Right lobe of liver (tissue), 6 donors: ENCODE measurements at regions not wholly inside any gene's neighbourhood (a gene's known extent, or its start where the extent isn't known, plus 50 kb on each side); places are given as distances from the start of the nearest gene placed in this dataset.

ENCODE experiments used
- ATAC-seq, 4 donors: fragments of 200-7000 bp; cut with Tn5 transposase; one replicate each; pipeline ENCODE4 v1.9.1; 2020; ENCODE audit warnings: mild to moderate bottlenecking in 4 of 4, moderate library complexity in 4 of 4
- DNase-seq, 3 donors: peaks; one replicate each; pipeline ENCODE4 v3.0.0-alpha.2; 2020
- H3K27ac ChIP-seq, 3 donors: fragments of 200-600 bp; one replicate each; pipeline ENCODE4 v1.8.0; 2022
- H3K27me3 ChIP-seq, 2 donors: fragments of 200-600 bp; one replicate each; pipeline ENCODE4 v1.8.0; 2022
- H3K36me3 ChIP-seq, 4 donors: fragments of 200-600 bp; sonication (generic) in 1 of 4; one replicate each; pipeline versions ENCODE4 v1.5.1 to v1.8.0; 2017 to 2022; ENCODE audit warnings: control low read depth in 1 of 4
- H3K4me1 ChIP-seq, 4 donors: fragments of 200-600 bp; sonication (generic) in 1 of 4; one replicate each; pipeline versions ENCODE4 v1.5.1 to v1.8.0; 2017 to 2022; ENCODE audit warnings: control low read depth in 1 of 4
- H3K4me3 ChIP-seq, 3 donors: fragments of 200-600 bp; one replicate each; pipeline ENCODE4 v1.8.0; 2022
- H3K9me3 ChIP-seq, 4 donors: fragments of 200-600 bp; sonication (generic) in 1 of 4; one replicate each; pipeline versions ENCODE4 v1.5.1 to v1.8.0; 2017 to 2022; ENCODE audit warnings: control low read depth in 1 of 4
- POLR2A ChIP-seq: fragments of 450-650 bp; IDR thresholded peaks from one replicate; pipeline ENCODE4 v1.6.1; 2017; ENCODE audit warnings: antibody characterized with exemption, mild to moderate bottlenecking
- WGBS: methylation state at CpG from one replicate; pipeline ENCODE4 v1.1.6; 2018; ENCODE audit warnings: low coverage, low lambda C conversion rate; ENCODE audit not compliant: insufficient coverage; ENCODE audit errors: missing lambda C conversion rate; 5-methylcytosine and 5-hydroxymethylcytosine counted together
- intact Hi-C, 2 donors: fragments of 100-400 bp; cut with DNase I; formaldehyde crosslinking; loops; one replicate each; pipeline versions ENCODE4 v1.11.2 to v1.14.1; 2022
- TF ChIP-seq, protein P1 (sequence below), 4 donors: fragments of 200-600 bp in 3 of 4; fragments of 450-650 bp in 1 of 4; IDR thresholded peaks; one replicate each; pipeline versions ENCODE4 v1.5.1 to v1.8.0; 2016 to 2022; ENCODE audit warnings: antibody characterized with exemption in 4 of 4, mild to moderate bottlenecking in 2 of 4
- donor health status: DM: no; HTN: yes; CAD: no.
- donor health status: DM: no; HTN: no; CAD: no.
- donor health status: DM: no; HTN: no; CAD: no.
- donor health status: DM: no; HTN: yes; CAD: no.
- donor health status: DM: no; HTN: yes; CAD: no.

DNA sequence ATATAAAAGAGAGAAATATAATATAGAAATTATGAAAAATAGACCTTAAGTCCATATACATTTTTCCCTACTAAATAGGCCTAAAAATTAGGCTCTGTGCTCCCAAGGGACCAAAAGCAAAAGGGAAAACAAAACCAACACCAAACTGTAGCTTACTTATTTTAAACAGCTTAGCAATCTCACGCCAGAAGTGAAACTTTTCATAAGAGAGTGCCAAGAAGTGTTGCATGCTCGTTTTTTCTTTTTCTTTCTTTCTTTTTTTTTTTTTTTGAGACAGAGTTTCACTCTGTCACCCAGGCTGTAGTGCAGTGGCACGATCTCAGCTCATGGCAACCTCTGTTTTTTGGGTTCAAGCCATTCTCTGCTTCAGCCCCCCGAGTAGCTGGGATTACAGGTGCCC, 250.4 kb downstream of the TMA16 start:
- Histone ChIP-seq H3K9me3 (no peaks in the 10 kb centered on the region), H3K4me3 (no peak overlapping the region), H3K36me3 (no peaks in the 10 kb centered on the region), H3K27ac (no peak overlapping the region), H3K27me3 (no peaks in the 10 kb centered on the region), H3K4me1 (no peaks in the 10 kb centered on the region)
- 25% methylated on average over 4 of the region's 4 CpGs for WGBS
- no peak for DNase-seq
- no peak for ATAC-seq
- TF ChIP-seq, protein P1, sequence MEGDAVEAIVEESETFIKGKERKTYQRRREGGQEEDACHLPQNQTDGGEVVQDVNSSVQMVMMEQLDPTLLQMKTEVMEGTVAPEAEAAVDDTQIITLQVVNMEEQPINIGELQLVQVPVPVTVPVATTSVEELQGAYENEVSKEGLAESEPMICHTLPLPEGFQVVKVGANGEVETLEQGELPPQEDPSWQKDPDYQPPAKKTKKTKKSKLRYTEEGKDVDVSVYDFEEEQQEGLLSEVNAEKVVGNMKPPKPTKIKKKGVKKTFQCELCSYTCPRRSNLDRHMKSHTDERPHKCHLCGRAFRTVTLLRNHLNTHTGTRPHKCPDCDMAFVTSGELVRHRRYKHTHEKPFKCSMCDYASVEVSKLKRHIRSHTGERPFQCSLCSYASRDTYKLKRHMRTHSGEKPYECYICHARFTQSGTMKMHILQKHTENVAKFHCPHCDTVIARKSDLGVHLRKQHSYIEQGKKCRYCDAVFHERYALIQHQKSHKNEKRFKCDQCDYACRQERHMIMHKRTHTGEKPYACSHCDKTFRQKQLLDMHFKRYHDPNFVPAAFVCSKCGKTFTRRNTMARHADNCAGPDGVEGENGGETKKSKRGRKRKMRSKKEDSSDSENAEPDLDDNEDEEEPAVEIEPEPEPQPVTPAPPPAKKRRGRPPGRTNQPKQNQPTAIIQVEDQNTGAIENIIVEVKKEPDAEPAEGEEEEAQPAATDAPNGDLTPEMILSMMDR (IDR thresholded peaks at IDR 0.05): no peak
- no peak for TF ChIP-seq POLR2A
- intact Hi-C loops: no loop called here

- TF ChIP-seq, protein P1 (IDR thresholded peaks at IDR 0.05): no peak
- no peak for TF ChIP-seq POLR2A
- no peaks in the 10 kb centered on the region for H3K4me1 ChIP-seq
- no peaks in the 10 kb centered on the region for H3K36me3 ChIP-seq
- no peaks in the 10 kb centered on the region for H3K27me3 ChIP-seq
- DNase-seq: no peak
- no peaks in the 10 kb centered on the region for H3K9me3 ChIP-seq
- 68% methylated on average over 5 of the region's 5 CpGs for WGBS
- no peak overlapping the region for H3K27ac ChIP-seq
- ATAC-seq: no peak
- no peak overlapping the region for H3K4me3 ChIP-seq
- intact Hi-C loops: no loop called here
Observed at GRCh38 chr4:163747293-163747692, 252.8 kb downstream of the TMA16 start.

GRCh38 chr4:163747886-163748285, 253.4 kb downstream of the TMA16 start:
- no peak for ATAC-seq
- no peak for DNase-seq
- Histone ChIP-seq H3K4me3 (no peak overlapping the region), H3K27ac (no peak overlapping the region), H3K27me3 (no peaks in the 10 kb centered on the region), H3K36me3 (no peaks in the 10 kb centered on the region), H3K4me1 (no peaks in the 10 kb centered on the region), H3K9me3 (no peaks in the 10 kb centered on the region)
- TF ChIP-seq, protein P1 (IDR thresholded peaks at IDR 0.05): no peak
- no peak for TF ChIP-seq POLR2A
- 83% methylated on average over 3 of the region's 3 CpGs for WGBS
- intact Hi-C loops: no loop called here

- no peak overlapping the region for H3K27ac ChIP-seq
- H3K27me3 ChIP-seq: no peaks in the 10 kb centered on the region
- DNase-seq (no peak), ATAC-seq (no peak)
- TF ChIP-seq, protein P1 (IDR thresholded peaks at IDR 0.05): no peak
- TF ChIP-seq POLR2A: no peak
- 47% methylated on average over 2 of the region's 2 CpGs for WGBS
- intact Hi-C loops: no loop called here
- H3K9me3 ChIP-seq: no peaks in the 10 kb centered on the region
- no peaks in the 10 kb centered on the region for H3K36me3 ChIP-seq
- H3K4me1 ChIP-seq: no peaks in the 10 kb centered on the region
- no peak overlapping the region for H3K4me3 ChIP-seq
Observed at GRCh38 chr4:163748449-163748848, 254.0 kb downstream of the TMA16 start.

DNA sequence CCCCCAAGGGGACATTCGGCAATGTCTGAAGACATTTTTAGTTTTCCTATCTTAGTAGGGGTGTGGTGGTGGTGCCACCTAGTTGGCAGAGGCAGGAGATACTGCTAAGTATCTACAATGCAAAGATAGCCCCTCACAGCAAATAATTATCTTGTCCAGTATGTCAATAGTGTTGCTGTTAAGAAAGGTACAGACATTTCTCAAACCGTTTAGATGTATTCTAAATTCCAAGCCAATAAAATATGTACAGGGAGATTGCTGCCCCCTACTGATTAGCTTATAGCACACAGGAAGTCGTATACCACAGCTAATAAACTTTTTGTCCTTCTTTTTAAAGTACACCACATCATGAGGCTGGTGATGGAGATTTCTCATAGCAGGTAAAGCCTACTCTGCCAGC, 260.5 kb downstream of the TMA16 start:
- H3K9me3 ChIP-seq: peaks cover 0 to 6% (median 0%) of the 10 kb centered on the region in 4 donors
- intact Hi-C loops: no loop called here
- 14% methylated on average over 3 of the region's 3 CpGs for WGBS
- H3K4me3 ChIP-seq: no peak overlapping the region
- no peak for DNase-seq
- TF ChIP-seq, protein P1 (IDR thresholded peaks at IDR 0.05): peak in 3 of 4 donors; percentile 19 to 29 (median 22)
- TF ChIP-seq POLR2A: no peak
- no peak for ATAC-seq
- H3K36me3 ChIP-seq: no peaks in the 10 kb centered on the region
- no peaks in the 10 kb centered on the region for H3K27me3 ChIP-seq
- no peaks in the 10 kb centered on the region for H3K4me1 ChIP-seq
- no peak overlapping the region for H3K27ac ChIP-seq
